ENCODE measurements at regions not wholly inside any gene's neighbourhood (a gene's known extent, or its start where the extent isn't known, plus 50 kb on each side); places are given as distances from the start of the nearest gene placed in this dataset.

- Histone ChIP-seq H3K9me3 (peaks cover 0 to 3% (median 0%) of the 10 kb centered on the region in 4 donors), H3K27ac (no peak overlapping the region), H3K4me1 (no peaks in the 10 kb centered on the region), H3K36me3 (no peaks in the 10 kb centered on the region), H3K4me3 (no peak overlapping the region), H3K27me3 (no peaks in the 10 kb centered on the region)
- no peak for TF ChIP-seq POLR2A (IDR thresholded peaks at IDR 0.05)
- TF ChIP-seq, protein P1, sequence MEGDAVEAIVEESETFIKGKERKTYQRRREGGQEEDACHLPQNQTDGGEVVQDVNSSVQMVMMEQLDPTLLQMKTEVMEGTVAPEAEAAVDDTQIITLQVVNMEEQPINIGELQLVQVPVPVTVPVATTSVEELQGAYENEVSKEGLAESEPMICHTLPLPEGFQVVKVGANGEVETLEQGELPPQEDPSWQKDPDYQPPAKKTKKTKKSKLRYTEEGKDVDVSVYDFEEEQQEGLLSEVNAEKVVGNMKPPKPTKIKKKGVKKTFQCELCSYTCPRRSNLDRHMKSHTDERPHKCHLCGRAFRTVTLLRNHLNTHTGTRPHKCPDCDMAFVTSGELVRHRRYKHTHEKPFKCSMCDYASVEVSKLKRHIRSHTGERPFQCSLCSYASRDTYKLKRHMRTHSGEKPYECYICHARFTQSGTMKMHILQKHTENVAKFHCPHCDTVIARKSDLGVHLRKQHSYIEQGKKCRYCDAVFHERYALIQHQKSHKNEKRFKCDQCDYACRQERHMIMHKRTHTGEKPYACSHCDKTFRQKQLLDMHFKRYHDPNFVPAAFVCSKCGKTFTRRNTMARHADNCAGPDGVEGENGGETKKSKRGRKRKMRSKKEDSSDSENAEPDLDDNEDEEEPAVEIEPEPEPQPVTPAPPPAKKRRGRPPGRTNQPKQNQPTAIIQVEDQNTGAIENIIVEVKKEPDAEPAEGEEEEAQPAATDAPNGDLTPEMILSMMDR (IDR thresholded peaks at IDR 0.05): no peak
- TF ChIP-seq EP300 (IDR thresholded peaks at IDR 0.05): no peak
- no peak for DNase-seq (ENCODE audit: low spot score in 2 of 2)
Measured at GRCh38 chr5:87936667-87937066, 332.0 kb downstream of the TMEM161B start.

DNA sequence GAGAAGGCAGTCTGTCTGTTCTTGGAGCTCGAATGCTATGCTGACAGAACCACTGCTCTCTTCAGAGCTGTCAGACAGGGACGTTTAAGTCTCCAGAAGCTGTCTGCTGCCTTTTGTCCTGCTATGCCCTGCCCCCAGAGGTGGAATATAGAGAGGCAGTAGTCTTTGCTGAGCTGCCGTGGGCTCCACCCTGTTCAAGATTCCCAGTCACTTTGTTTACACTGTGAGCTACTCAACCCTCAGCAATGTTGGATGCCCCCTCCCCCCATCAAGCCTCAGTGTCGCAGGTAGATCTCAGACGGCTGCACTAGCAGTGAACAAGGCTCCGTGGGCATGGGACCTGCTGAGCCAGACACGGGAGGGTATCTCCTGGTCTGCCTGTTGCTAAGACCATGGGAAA lies 344.2 kb downstream of the TMEM161B start:
- TF ChIP-seq EP300 (IDR thresholded peaks at IDR 0.05) (no peak), POLR2A (IDR thresholded peaks at IDR 0.05) (no peak)
- TF ChIP-seq, protein P1 (IDR thresholded peaks at IDR 0.05): no peak
- 64 to 69% methylated on average over 7 of the region's 7 CpGs for WGBS, 2 donors
- H3K4me1 ChIP-seq: no peaks in the 10 kb centered on the region
- H3K36me3 ChIP-seq: no peaks in the 10 kb centered on the region
- no peak for DNase-seq (ENCODE audit: low spot score in 2 of 2)
- H3K27ac ChIP-seq: no peak overlapping the region
- H3K9me3 ChIP-seq: peaks cover 0 to 7% (median 0%) of the 10 kb centered on the region in 4 donors
- no peak overlapping the region for H3K4me3 ChIP-seq
- no peaks in the 10 kb centered on the region for H3K27me3 ChIP-seq

DNA sequence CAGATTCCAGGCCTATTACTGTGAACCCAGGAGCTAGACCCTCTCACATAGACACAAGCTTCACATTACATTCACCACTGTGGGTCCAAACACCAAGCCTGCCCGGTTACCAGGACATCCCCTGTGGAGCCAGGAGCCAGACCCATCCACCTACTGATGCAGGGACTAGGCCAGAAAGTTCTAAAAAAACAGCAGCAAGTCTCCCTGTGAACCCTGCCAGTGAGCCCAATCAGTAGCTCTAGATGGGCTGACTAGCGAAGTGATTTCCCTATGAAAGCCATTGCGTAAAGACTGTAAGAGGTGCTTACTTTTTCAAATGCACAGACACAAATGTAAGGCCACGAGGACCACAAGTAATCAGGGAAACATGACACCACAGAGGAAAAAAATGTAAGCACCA lies 352.3 kb downstream of the TMEM161B start:
- Histone ChIP-seq H3K4me1 (no peaks in the 10 kb centered on the region), H3K4me3 (no peak overlapping the region), H3K27ac (no peak overlapping the region), H3K27me3 (no peaks in the 10 kb centered on the region), H3K9me3 (peaks cover 0 to 29% (median 0%) of the 10 kb centered on the region in 4 donors), H3K36me3 (no peaks in the 10 kb centered on the region)
- TF ChIP-seq EP300 (IDR thresholded peaks at IDR 0.05): no peak
- DNase-seq (ENCODE audit: low spot score in 2 of 2): no peak
- WGBS, 2 donors: 86 to 88% methylated on average over 4 of the region's 4 CpGs

DNA sequence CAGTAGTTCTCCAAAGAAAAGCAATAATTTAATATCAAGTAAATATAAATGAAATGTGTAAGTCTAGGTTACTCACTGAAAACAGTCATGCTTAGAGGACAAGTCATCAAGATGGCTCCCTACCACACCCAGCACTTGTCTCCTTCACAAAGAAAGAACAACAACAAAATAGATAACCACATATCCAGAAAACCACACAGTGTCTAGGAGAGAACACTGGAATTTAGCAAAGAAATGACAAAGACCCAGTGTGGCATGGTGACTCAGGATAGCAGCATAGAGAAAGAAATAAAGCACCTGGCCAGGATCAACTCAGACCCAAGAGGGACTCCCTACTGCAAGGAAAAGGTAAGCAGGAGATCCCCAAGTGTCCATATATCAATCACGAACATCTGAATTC lies 356.2 kb downstream of the TMEM161B start:
- Histone ChIP-seq H3K27me3 (no peaks in the 10 kb centered on the region), H3K4me3 (no peak overlapping the region), H3K9me3 (peaks cover 0 to 22% (median 0%) of the 10 kb centered on the region in 4 donors), H3K27ac (no peak overlapping the region), H3K4me1 (no peaks in the 10 kb centered on the region), H3K36me3 (no peaks in the 10 kb centered on the region)
- TF ChIP-seq, protein P1 (IDR thresholded peaks at IDR 0.05): no peak
- TF ChIP-seq EP300 (IDR thresholded peaks at IDR 0.05): no peak
- TF ChIP-seq POLR2A (IDR thresholded peaks at IDR 0.05): no peak
- 89 to 100% methylated on average over 1 of the region's 1 CpG for WGBS, 2 donors
- DNase-seq (ENCODE audit: low spot score in 2 of 2): no peak

- Histone ChIP-seq H3K9me3 (peaks cover 0 to 10% (median 0%) of the 10 kb centered on the region in 4 donors), H3K36me3 (no peaks in the 10 kb centered on the region), H3K27ac (no peak overlapping the region), H3K4me3 (no peak overlapping the region), H3K27me3 (no peaks in the 10 kb centered on the region), H3K4me1 (no peaks in the 10 kb centered on the region)
- 87 to 93% methylated on average over 2 of the region's 2 CpGs for WGBS, 2 donors
- no peak for TF ChIP-seq EP300 (IDR thresholded peaks at IDR 0.05)
- TF ChIP-seq, protein P1 (IDR thresholded peaks at IDR 0.05): no peak
- TF ChIP-seq POLR2A (IDR thresholded peaks at IDR 0.05): no peak
- DNase-seq (ENCODE audit: low spot score in 2 of 2): no peak
Measured at GRCh38 chr5:87909382-87909781, 359.3 kb downstream of the TMEM161B start.

GRCh38 chr5:87906962-87907361 lies 361.7 kb downstream of the TMEM161B start:
- H3K9me3 ChIP-seq: no peaks in the 10 kb centered on the region
- H3K4me3 ChIP-seq: no peak overlapping the region
- no peaks in the 10 kb centered on the region for H3K27me3 ChIP-seq
- H3K4me1 ChIP-seq: no peaks in the 10 kb centered on the region
- TF ChIP-seq POLR2A (IDR thresholded peaks at IDR 0.05) (no peak), EP300 (IDR thresholded peaks at IDR 0.05) (no peak)
- TF ChIP-seq, protein P1 (IDR thresholded peaks at IDR 0.05): no peak
- no peak overlapping the region for H3K27ac ChIP-seq
- DNase-seq (ENCODE audit: low spot score in 2 of 2): no peak
- H3K36me3 ChIP-seq: no peaks in the 10 kb centered on the region

Measured in tibial nerve (tissue), 4 donors.